Ovary (tissue), 7 donors: ENCODE measurements at regions not wholly inside any gene's neighbourhood (a gene's known extent, or its start where the extent isn't known, plus 50 kb on each side); places are given as distances from the start of the nearest gene placed in this dataset.

Source experiments
- DNase-seq, 5 donors: peaks; one replicate each; pipeline ENCODE4 v3.0.0-alpha.2; 2019 to 2020
- H3K27ac ChIP-seq, 2 donors: fragments of 200-600 bp; one replicate each; pipeline versions ENCODE4 v1.5.1 to v1.8.0; 2019 to 2022
- H3K27me3 ChIP-seq: fragments of 200-600 bp; one replicate; pipeline ENCODE4 v1.8.0; 2022
- H3K36me3 ChIP-seq: fragments of 200-600 bp; sonication (generic); one replicate; pipeline ENCODE4 v1.5.1; 2019
- H3K4me1 ChIP-seq: one replicate; pipeline ENCODE4 v1.8.1; 2013; ENCODE audit warnings: mild to moderate bottlenecking, moderate library complexity; ENCODE audit not compliant: insufficient read depth
- H3K4me3 ChIP-seq: fragments of 200-600 bp; sonication (generic); one replicate; pipeline ENCODE4 v1.5.1; 2017
- H3K9me3 ChIP-seq, 2 donors: fragments of 200-600 bp in 1 of 2; sonication (generic) in 1 of 2; one replicate each; pipeline versions ENCODE4 v1.5.1 to v1.8.1; 2013 to 2019; ENCODE audit warnings: mild to moderate bottlenecking in 1 of 2, moderate library complexity in 1 of 2
- EP300 ChIP-seq: sonication (generic); formaldehyde crosslinking; IDR thresholded peaks from one replicate; pipeline ENCODE4 v1.6.1; 2017; ENCODE audit warnings: antibody characterized with exemption
- POLR2A ChIP-seq: fragments of 450-650 bp; IDR thresholded peaks from one replicate; pipeline ENCODE4 v1.6.1; 2017; ENCODE audit warnings: antibody characterized with exemption, mild to moderate bottlenecking, moderate library complexity
- WGBS, 3 donors: extraction: QIAGEN DNeasy Blood & Tissue Kit in 1 of 3; methylation state at CpG; one replicate each; pipeline versions ENCODE4 v1.1.5 to v1.1.7; 2013 to 2017; 5-methylcytosine and 5-hydroxymethylcytosine counted together
- intact Hi-C, 4 donors: fragments of 100-400 bp; cut with DNase I; formaldehyde crosslinking; loops; one replicate each; pipeline versions ENCODE4 v1.11.0 to v1.15.1; 2022 to 2023
- TF ChIP-seq, protein P1 (sequence below), 3 donors: fragments of 450-650 bp in 2 of 3; fragments of 200-600 bp in 1 of 3; IDR thresholded peaks; one replicate each; pipeline versions ENCODE4 v1.5.1 to v1.8.0; 2016 to 2022; ENCODE audit warnings: antibody characterized with exemption in 3 of 3, mild to moderate bottlenecking in 1 of 3
- donor health status: DM: no; HTN: no; CAD: no; lungs with moderate emphysema.
- donor health status: DM: no; HTN: no; CAD: no.
- donor health status: Bipolar disorder and iron deficiency.
- donor health status: DM: no; HTN: no; CAD: no.
- donor health status: DM: yes; HTN: yes; CAD: no.

- Histone ChIP-seq H3K9me3 (no peaks in the 10 kb centered on the region), H3K36me3 (no peaks in the 10 kb centered on the region), H3K27me3 (no peaks in the 10 kb centered on the region), H3K4me3 (no peak overlapping the region), H3K27ac (no peak overlapping the region), H3K4me1 (no peaks in the 10 kb centered on the region)
- DNase-seq = no peak
- TF ChIP-seq, protein P1, sequence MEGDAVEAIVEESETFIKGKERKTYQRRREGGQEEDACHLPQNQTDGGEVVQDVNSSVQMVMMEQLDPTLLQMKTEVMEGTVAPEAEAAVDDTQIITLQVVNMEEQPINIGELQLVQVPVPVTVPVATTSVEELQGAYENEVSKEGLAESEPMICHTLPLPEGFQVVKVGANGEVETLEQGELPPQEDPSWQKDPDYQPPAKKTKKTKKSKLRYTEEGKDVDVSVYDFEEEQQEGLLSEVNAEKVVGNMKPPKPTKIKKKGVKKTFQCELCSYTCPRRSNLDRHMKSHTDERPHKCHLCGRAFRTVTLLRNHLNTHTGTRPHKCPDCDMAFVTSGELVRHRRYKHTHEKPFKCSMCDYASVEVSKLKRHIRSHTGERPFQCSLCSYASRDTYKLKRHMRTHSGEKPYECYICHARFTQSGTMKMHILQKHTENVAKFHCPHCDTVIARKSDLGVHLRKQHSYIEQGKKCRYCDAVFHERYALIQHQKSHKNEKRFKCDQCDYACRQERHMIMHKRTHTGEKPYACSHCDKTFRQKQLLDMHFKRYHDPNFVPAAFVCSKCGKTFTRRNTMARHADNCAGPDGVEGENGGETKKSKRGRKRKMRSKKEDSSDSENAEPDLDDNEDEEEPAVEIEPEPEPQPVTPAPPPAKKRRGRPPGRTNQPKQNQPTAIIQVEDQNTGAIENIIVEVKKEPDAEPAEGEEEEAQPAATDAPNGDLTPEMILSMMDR (IDR thresholded peaks at IDR 0.05) = no peak
- no peak for TF ChIP-seq POLR2A
- TF ChIP-seq EP300 = no peak
- WGBS, 3 donors = 86 to 91% (median 87%) methylated on average over 4 of the region's 4 CpGs
- intact Hi-C loops = no loop called here
Measured at GRCh38 chr4:180900781-180901180, 1342.4 kb upstream of the TENM3 start.

DNA sequence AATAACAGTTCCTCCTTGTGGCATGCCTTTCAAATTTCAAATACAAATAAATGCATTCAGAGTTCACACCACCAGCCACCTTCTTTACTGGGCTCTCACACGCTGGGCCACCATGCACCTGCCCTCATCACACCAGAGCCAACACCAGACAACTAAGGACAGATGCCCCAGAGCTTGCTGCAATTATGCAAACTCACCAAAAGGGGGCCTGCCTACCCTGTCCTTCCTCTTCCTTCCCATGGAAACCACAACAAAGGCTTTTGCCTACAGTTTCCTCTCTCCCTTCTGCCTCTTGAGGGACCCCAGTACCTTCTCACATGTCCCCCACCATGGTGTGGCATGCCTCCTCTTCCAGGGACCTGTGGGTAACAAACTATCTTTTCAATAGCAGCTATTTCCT is 1333.9 kb upstream of the TENM3 start:
- intact Hi-C loops = no loop called here

DNA sequence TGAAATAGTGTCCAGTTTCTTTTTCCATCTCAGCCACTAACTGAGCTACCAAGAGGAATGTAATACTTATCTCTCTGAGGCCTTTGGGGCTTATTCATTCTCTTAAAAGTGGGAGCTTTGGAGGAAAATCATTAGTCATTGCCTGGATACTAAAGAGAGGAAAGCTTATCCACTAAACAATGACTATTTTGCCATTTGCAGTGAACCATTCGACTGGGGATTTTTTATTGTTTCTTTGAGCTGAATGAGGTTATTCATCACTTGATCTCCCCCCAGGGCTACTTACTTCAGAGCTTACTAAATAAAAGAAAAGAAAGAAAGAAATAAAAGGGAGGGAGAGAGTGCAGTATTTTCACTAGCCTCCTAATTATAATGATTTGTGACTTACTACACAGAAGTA is 1329.5 kb upstream of the TENM3 start:
- intact Hi-C loops = no loop called here
- WGBS, 3 donors = 15 to 35% (median 22%) methylated on average over 1 of the region's 1 CpG
- H3K27me3 ChIP-seq = no peaks in the 10 kb centered on the region
- TF ChIP-seq EP300 (no peak), POLR2A (no peak)
- TF ChIP-seq, protein P1 (IDR thresholded peaks at IDR 0.05) = no peak
- H3K4me3 ChIP-seq = no peak overlapping the region
- no peak for DNase-seq
- no peak overlapping the region for H3K27ac ChIP-seq
- H3K9me3 ChIP-seq = no peaks in the 10 kb centered on the region
- H3K36me3 ChIP-seq = no peaks in the 10 kb centered on the region
- H3K4me1 ChIP-seq = no peaks in the 10 kb centered on the region

More for the DNA sequence above, 1333.9 kb upstream of the TENM3 start:
- no peaks in the 10 kb centered on the region for H3K4me1 ChIP-seq
- H3K27me3 ChIP-seq = no peaks in the 10 kb centered on the region
- 85 to 87% (median 86%) methylated on average over 1 of the region's 1 CpG for WGBS, 3 donors
- no peaks in the 10 kb centered on the region for H3K9me3 ChIP-seq
- no peak for DNase-seq
- TF ChIP-seq POLR2A (no peak), EP300 (no peak)
- TF ChIP-seq, protein P1 (IDR thresholded peaks at IDR 0.05) = no peak
- H3K27ac ChIP-seq = no peak overlapping the region
- no peak overlapping the region for H3K4me3 ChIP-seq
- no peaks in the 10 kb centered on the region for H3K36me3 ChIP-seq

DNA sequence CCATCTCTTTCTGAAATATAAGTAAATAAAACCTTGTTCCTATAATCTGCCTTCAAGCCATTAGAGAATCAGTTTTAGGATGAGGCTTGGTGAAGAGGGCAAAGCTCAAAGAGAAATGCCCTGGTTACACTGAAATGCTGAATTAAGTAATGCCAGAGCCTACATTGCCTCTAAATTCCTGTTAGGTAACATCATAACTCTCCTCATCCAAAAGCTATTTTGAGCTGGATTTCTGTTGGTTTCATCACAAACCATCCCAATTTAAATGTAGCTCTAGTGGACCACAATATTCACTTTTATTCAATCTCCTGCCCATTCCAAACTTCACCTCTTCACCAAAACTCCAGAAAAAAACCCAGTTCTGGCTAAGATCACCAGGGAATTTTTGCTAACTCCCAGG is 1319.7 kb upstream of the TENM3 start:
- intact Hi-C loops = no loop called here
- no peak overlapping the region for H3K27ac ChIP-seq
- TF ChIP-seq EP300 (no peak), POLR2A (no peak)
- TF ChIP-seq, protein P1 (IDR thresholded peaks at IDR 0.05) = no peak
- no peaks in the 10 kb centered on the region for H3K9me3 ChIP-seq
- H3K4me3 ChIP-seq = no peak overlapping the region
- no peaks in the 10 kb centered on the region for H3K27me3 ChIP-seq
- DNase-seq = no peak
- no peaks in the 10 kb centered on the region for H3K4me1 ChIP-seq
- H3K36me3 ChIP-seq = no peaks in the 10 kb centered on the region

DNA sequence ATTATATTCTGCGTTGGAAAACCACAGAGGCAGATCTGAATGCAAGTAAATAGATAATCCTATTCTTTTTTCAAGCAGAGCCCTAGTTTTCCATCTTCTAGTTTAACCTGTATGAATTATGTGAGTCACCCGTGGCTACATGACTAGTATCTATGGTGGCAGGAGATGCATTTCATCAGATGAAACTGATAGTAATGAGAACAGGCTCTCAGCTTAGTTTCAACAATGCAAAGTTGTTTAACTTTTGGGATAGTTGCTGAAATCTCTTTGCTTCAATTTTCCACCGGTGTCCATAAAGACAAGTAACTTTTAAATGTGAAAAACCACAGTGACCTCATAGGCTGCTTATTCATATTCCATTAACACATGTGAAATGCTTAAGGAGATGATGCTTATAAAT is 1317.4 kb upstream of the TENM3 start:
- H3K9me3 ChIP-seq = no peaks in the 10 kb centered on the region
- WGBS, 3 donors = 79 to 91% (median 87%) methylated on average over 3 of the region's 3 CpGs
- DNase-seq = no peak
- H3K4me1 ChIP-seq = no peaks in the 10 kb centered on the region
- no peaks in the 10 kb centered on the region for H3K36me3 ChIP-seq
- no peak for TF ChIP-seq EP300
- no peak for TF ChIP-seq POLR2A
- TF ChIP-seq, protein P1 (IDR thresholded peaks at IDR 0.05) = no peak
- H3K27ac ChIP-seq = no peak overlapping the region
- intact Hi-C loops = no loop called here
- H3K4me3 ChIP-seq = no peak overlapping the region
- no peaks in the 10 kb centered on the region for H3K27me3 ChIP-seq
